ENCODE measurements at regions not wholly inside any gene's neighbourhood (a gene's known extent, or its start where the extent isn't known, plus 50 kb on each side); places are given as distances from the start of the nearest gene placed in this dataset.

DNA sequence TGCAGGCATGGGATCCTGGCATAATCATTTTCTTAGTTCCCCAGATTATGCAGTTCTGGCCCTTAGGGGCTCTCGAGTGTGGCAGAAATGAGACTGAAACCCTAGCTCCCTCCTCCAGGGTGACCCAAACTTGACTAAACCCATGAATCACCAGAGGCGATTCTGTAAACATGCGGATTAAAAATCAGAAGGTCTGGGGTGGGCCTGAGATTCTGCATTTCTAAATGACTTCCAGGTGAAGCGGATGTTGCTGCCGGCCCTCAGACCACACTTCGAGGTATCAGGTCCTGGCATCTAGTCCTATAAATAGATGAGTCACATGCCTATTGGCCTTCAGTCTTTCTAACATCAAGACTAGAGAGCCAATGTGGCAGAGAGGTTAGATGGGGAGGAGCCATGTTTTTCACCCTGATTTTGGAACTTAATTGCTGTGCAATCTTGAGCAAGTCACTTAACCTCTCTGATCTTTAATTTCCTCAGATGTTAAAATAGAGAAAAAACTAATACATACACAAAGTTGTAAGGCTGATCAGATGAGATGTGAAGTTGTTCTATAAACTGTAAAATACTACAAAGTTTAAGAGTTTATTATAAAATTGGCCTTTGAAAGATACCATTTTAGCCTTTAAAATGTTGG, 431.2 kb downstream of the FOXO1 start:
- TF ChIP-seq EZH2 (IDR thresholded peaks at IDR 0.05; ENCODE audit: borderline replicate concordance) (no peak), EZH2phosphoT487 (IDR thresholded peaks at IDR 0.05; ENCODE audit: low read depth, severe bottlenecking, unreplicated experiment) (no peak)
- TF ChIP-seq, protein P1, sequence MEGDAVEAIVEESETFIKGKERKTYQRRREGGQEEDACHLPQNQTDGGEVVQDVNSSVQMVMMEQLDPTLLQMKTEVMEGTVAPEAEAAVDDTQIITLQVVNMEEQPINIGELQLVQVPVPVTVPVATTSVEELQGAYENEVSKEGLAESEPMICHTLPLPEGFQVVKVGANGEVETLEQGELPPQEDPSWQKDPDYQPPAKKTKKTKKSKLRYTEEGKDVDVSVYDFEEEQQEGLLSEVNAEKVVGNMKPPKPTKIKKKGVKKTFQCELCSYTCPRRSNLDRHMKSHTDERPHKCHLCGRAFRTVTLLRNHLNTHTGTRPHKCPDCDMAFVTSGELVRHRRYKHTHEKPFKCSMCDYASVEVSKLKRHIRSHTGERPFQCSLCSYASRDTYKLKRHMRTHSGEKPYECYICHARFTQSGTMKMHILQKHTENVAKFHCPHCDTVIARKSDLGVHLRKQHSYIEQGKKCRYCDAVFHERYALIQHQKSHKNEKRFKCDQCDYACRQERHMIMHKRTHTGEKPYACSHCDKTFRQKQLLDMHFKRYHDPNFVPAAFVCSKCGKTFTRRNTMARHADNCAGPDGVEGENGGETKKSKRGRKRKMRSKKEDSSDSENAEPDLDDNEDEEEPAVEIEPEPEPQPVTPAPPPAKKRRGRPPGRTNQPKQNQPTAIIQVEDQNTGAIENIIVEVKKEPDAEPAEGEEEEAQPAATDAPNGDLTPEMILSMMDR (IDR thresholded peaks at IDR 0.05; ENCODE audit: poor library complexity), result no peak
